ENCODE measurements at regions not wholly inside any gene's neighbourhood (a gene's known extent, or its start where the extent isn't known, plus 50 kb on each side); places are given as distances from the start of the nearest gene placed in this dataset.

- no peak for TF ChIP-seq CTCF (IDR thresholded peaks at IDR 0.05)
Observed at GRCh38 chr20:19077370-19078220, 134.8 kb upstream of the SLC24A3 start.

DNA sequence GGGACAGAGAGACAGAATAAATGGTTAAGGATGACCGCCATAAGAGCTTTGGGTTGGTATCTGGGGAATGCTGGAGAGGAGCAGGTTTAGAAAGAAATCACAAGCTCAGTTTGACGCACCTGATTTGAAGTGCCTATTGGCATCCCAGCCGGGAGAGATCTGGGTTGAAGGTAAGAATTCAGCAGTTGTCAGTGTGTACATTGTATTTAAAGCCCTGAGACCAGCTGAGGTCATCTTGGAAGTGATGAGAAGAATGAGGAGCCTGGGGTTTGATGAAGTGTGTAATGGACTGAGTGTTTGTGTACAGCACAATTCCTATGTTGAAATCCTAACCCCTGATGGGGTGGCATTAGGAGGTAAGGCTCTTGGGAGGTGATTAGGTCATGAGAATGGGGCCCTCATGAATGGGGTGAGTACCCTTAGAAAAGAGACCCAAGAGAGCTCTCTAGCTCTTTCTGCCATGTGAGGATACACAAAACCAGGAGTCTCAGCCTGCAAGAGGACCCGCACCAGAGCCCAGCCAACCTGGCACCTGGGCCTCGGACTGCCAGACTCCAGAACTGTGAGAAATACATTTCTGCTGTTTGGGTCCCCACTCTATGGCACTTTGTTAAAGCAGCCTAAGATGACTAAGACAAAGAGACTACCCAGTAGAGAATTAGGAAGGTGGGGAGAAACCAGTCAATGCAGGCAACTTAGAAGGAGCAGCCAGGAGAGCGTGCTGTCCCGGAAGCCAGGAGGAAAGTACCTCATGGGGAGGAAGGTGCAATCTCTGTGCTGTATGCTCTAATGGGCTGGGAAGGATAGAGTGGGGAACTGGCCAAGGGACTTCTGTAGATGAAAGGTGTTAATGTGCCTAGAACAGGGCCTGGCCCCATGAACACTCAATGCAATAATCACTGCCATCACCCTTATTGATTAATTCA lies 133.7 kb upstream of the SLC24A3 start:
- no peak for TF ChIP-seq CTCF (IDR thresholded peaks at IDR 0.05)

DNA sequence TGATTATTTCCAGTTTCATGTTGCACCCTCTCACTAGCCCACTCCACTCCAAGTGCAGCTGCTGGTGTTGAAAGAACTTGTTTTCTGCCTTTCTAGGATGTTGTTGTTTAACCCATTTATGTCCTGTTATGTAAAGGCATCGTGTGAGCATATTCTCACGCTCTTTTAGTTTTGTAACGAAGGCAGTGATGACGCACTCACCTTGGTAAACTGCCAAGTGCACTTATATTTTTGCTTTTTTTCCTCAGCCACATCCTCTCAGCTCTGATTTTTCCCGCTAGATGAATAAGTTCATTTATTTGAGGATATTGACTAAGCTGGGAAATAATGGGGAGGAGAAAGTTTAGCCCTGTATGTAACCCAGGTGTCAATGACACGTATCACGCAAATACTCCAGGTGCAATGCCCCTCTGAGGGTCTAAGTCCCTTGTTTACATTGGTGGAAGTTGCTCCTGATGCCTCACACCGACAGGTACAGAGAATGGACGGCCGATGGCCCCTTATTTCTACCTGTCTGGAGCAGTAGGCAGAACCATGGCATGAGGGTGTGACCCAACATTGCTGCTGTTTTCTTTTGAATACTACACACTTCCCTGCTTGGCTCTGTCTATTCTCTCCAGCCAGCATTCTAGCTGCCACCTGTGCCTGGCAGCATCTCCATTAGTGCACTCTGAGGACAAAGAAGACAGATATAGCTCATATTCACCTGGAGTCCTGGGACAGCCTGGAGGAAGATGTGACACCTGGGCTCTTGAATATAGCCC lies 132.7 kb upstream of the SLC24A3 start:
- no peak for TF ChIP-seq CTCF (IDR thresholded peaks at IDR 0.05)

- TF ChIP-seq CTCF (IDR thresholded peaks at IDR 0.05), result no peak
Observed at GRCh38 chr20:19081937-19082336, 130.5 kb upstream of the SLC24A3 start.

GRCh38 chr20:19083136-19083621 lies 129.3 kb upstream of the SLC24A3 start:
- no peak for TF ChIP-seq CTCF (IDR thresholded peaks at IDR 0.05)

GRCh38 chr20:19090332-19090731 lies 122.1 kb upstream of the SLC24A3 start:
- TF ChIP-seq CTCF (IDR thresholded peaks at IDR 0.05), result no peak

DNA sequence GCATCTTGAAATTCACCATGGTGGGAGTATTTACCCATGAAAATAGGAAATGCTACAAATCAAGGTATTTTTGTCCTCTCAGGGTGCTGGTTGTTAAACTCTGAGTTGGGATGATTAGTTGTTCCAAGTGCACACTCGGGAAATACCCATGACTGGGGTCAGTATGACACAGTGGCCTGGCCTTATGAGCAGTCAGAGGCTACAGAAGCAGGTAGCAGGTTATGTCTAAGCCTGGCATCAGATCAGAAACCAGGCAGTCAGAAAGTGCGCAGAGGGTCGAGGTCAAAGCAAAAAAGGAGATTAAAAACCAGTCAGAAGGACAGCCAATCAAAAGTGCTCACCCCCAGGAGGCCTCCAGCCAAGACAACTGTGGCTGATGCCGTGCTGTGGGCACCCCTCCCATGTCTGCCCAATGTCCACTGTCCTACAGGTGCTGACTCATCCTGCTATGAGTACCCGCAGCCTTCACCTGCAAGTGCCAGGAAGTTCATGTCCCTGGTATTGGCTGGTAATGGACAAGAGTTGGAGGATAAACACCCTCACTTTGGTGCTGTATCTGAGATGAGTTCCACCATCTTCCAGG lies 117.4 kb upstream of the SLC24A3 start:
- TF ChIP-seq CTCF (IDR thresholded peaks at IDR 0.05), result no peak

Measured in LNCAP (cell line).